Astrocyte (in vitro differentiated cells and primary cell): ENCODE measurements at regions not wholly inside any gene's neighbourhood (a gene's known extent, or its start where the extent isn't known, plus 50 kb on each side); places are given as distances from the start of the nearest gene placed in this dataset.

Experiments
- DNase-seq: peaks from one replicate; pipeline ENCODE4 v3.0.0-alpha.2; 2010; ENCODE audit warnings: low read depth
- FAIRE-seq: peaks from 2 replicates; lab custom pipeline; 2011; peaks lifted over from hg19 to GRCh38; lab: Jason Lieb, UNC
- H2AFZ ChIP-seq: 2 replicates; pipeline ENCODE4 v1.6.0; 2012; ENCODE audit warnings: low read depth, low read length, inconsistent platforms
- H3K27ac ChIP-seq: 2 replicates; pipeline ENCODE4 v1.5.1; 2011; ENCODE audit warnings: low read depth, low read length, inconsistent platforms
- H3K27me3 ChIP-seq: 2 replicates; pipeline ENCODE4 v1.6.0; 2011; ENCODE audit warnings: low read length, inconsistent platforms; ENCODE audit not compliant: insufficient read depth
- H3K36me3 ChIP-seq: 2 replicates; pipeline ENCODE4 v1.5.1; 2011; ENCODE audit warnings: low read length, inconsistent platforms; ENCODE audit not compliant: insufficient read depth
- H3K4me1 ChIP-seq: 2 replicates; pipeline ENCODE4 v1.5.1; 2011; ENCODE audit warnings: low read length, inconsistent platforms; ENCODE audit not compliant: insufficient read depth
- H3K4me2 ChIP-seq: 2 replicates; pipeline ENCODE4 v1.6.0; 2012; ENCODE audit warnings: low read length, inconsistent platforms
- H3K4me3 ChIP-seq: 2 replicates; pipeline ENCODE4 v1.5.1; 2011; ENCODE audit warnings: low read depth, mild to moderate bottlenecking, low read length, inconsistent platforms; ENCODE audit not compliant: insufficient read depth
- H3K79me2 ChIP-seq: 2 replicates; pipeline ENCODE4 v1.6.0; 2012; ENCODE audit warnings: mild to moderate bottlenecking, low read length, inconsistent platforms; ENCODE audit not compliant: insufficient read depth
- H3K9ac ChIP-seq: 2 replicates; pipeline ENCODE4 v1.6.0; 2012; ENCODE audit warnings: mild to moderate bottlenecking, low read length, inconsistent platforms
- H3K9me3 ChIP-seq: 2 replicates; pipeline ENCODE4 v1.5.1; 2012; ENCODE audit warnings: low read depth, mild to moderate bottlenecking, low read length, inconsistent platforms; ENCODE audit not compliant: insufficient read depth
- H4K20me1 ChIP-seq: 2 replicates; pipeline ENCODE4 v1.6.0; 2012; ENCODE audit warnings: low read length, inconsistent platforms; ENCODE audit not compliant: insufficient read depth
- H3K27ac Mint-ChIP-seq: one replicate; pipeline ENCODE4 v1.8.0; 2021; ENCODE audit warnings: mild to moderate bottlenecking, mixed read lengths; ENCODE audit not compliant: unreplicated experiment
- H3K27me3 Mint-ChIP-seq: one replicate; pipeline ENCODE4 v1.8.0; 2021; ENCODE audit warnings: low read depth, mixed read lengths; ENCODE audit not compliant: unreplicated experiment
- H3K36me3 Mint-ChIP-seq: one replicate; pipeline ENCODE4 v1.8.0; 2021; ENCODE audit warnings: low read depth, mixed read lengths; ENCODE audit not compliant: unreplicated experiment
- H3K4me1 Mint-ChIP-seq: one replicate; pipeline ENCODE4 v1.8.0; 2021; ENCODE audit warnings: low read depth, mixed read lengths; ENCODE audit not compliant: unreplicated experiment
- H3K4me3 Mint-ChIP-seq: one replicate; pipeline ENCODE4 v1.8.0; 2021; ENCODE audit warnings: mild to moderate bottlenecking, moderate library complexity, mixed read lengths; ENCODE audit not compliant: unreplicated experiment
- H3K9me3 Mint-ChIP-seq: one replicate; pipeline ENCODE4 v1.8.0; 2021; ENCODE audit warnings: mild to moderate bottlenecking, mixed read lengths; ENCODE audit not compliant: unreplicated experiment
- CTCF ChIP-seq: IDR thresholded peaks from 2 replicates; pipeline ENCODE4 v1.5.1; 2011; ENCODE audit warnings: low read depth, mild to moderate bottlenecking, inconsistent platforms, low read length, moderate library complexity; ENCODE audit not compliant: insufficient read depth
- EZH2 ChIP-seq: IDR thresholded peaks from 2 replicates; pipeline ENCODE4 v1.6.1; 2012; ENCODE audit warnings: mild to moderate bottlenecking, low read length, inconsistent platforms; ENCODE audit not compliant: insufficient read depth

GRCh38 chr18:23334569-23334968 lies 118.5 kb upstream of the RIOK3 start:
- H3K4me1 Mint-ChIP-seq, result no peaks in the 10 kb centered on the region
- H3K27me3 Mint-ChIP-seq, result no peaks in the 10 kb centered on the region
- TF ChIP-seq EZH2 (no peak), CTCF (no peak)
- Histone ChIP-seq H3K4me3 (no peak overlapping the region), H3K36me3 (no peaks in the 10 kb centered on the region), H4K20me1 (no peaks in the 10 kb centered on the region), H3K79me2 (no peaks in the 10 kb centered on the region), H3K4me2 (no peak overlapping the region), H3K27me3 (no peaks in the 10 kb centered on the region), H3K9me3 (no peaks in the 10 kb centered on the region), H3K4me1 (no peaks in the 10 kb centered on the region), H2AFZ (no peak overlapping the region), H3K9ac (no peak overlapping the region), H3K27ac (no peak overlapping the region)
- peaks cover 15% of the 10 kb centered on the region for H3K36me3 Mint-ChIP-seq
- no peak overlapping the region for H3K27ac Mint-ChIP-seq
- DNase-seq, result no peak
- H3K9me3 Mint-ChIP-seq, result peaks cover 3% of the 10 kb centered on the region
- no peak overlapping the region for H3K4me3 Mint-ChIP-seq
- no peak for FAIRE-seq

GRCh38 chr18:23336101-23336500 lies 117.0 kb upstream of the RIOK3 start:
- Histone ChIP-seq H3K36me3 (no peaks in the 10 kb centered on the region), H3K9ac (no peak overlapping the region), H2AFZ (no peak overlapping the region), H3K9me3 (no peaks in the 10 kb centered on the region), H3K4me2 (no peak overlapping the region), H3K4me1 (no peaks in the 10 kb centered on the region), H3K27me3 (no peaks in the 10 kb centered on the region), H3K27ac (no peak overlapping the region), H3K4me3 (no peak overlapping the region), H3K79me2 (no peaks in the 10 kb centered on the region), H4K20me1 (no peaks in the 10 kb centered on the region)
- Mint-ChIP-seq H3K4me1 (peaks cover 3% of the 10 kb centered on the region), H3K9me3 (no peaks in the 10 kb centered on the region), H3K27me3 (no peaks in the 10 kb centered on the region), H3K4me3 (no peak overlapping the region), H3K27ac (no peak overlapping the region), H3K36me3 (peaks cover 4% of the 10 kb centered on the region)
- no peak for TF ChIP-seq CTCF
- no peak for TF ChIP-seq EZH2
- DNase-seq (no peak), FAIRE-seq (no peak)

- Mint-ChIP-seq H3K9me3 (no peaks in the 10 kb centered on the region), H3K4me1 (peaks cover 3% of the 10 kb centered on the region), H3K27me3 (no peaks in the 10 kb centered on the region), H3K4me3 (no peak overlapping the region), H3K36me3 (peaks cover 4% of the 10 kb centered on the region), H3K27ac (peak overlapping the region; percentile 48)
- peak; percentile 20 for FAIRE-seq
- DNase-seq, result peak; percentile 69
- Histone ChIP-seq H3K4me3 (no peak overlapping the region), H3K4me2 (no peak overlapping the region), H4K20me1 (no peaks in the 10 kb centered on the region), H3K79me2 (no peaks in the 10 kb centered on the region), H3K9ac (no peak overlapping the region), H3K27ac (no peak overlapping the region), H2AFZ (no peak overlapping the region), H3K36me3 (no peaks in the 10 kb centered on the region), H3K9me3 (no peaks in the 10 kb centered on the region), H3K4me1 (no peaks in the 10 kb centered on the region), H3K27me3 (no peaks in the 10 kb centered on the region)
- TF ChIP-seq EZH2, result no peak
- no peak for TF ChIP-seq CTCF
Observed at GRCh38 chr18:23337599-23338444, 115.3 kb upstream of the RIOK3 start.
